ENCODE measurements at regions not wholly inside any gene's neighbourhood (a gene's known extent, or its start where the extent isn't known, plus 50 kb on each side); places are given as distances from the start of the nearest gene placed in this dataset.

GRCh38 chr2:159859583-159859982 is 61.6 kb upstream of the CD302 start:
- TF ChIP-seq POLR2A (IDR thresholded peaks at IDR 0.05; ENCODE audit: borderline replicate concordance, extremely low read depth, insufficient read depth, insufficient read length) (no peak), EZH2phosphoT487 (IDR thresholded peaks at IDR 0.05; ENCODE audit: borderline replicate concordance) (no peak), SIN3A (IDR thresholded peaks at IDR 0.05; ENCODE audit: low read depth) (no peak), POLR2AphosphoS5 (IDR thresholded peaks at IDR 0.05; ENCODE audit: low read depth, low read length) (no peak), EZH2 (IDR thresholded peaks at IDR 0.05) (no peak), CBX3 (IDR thresholded peaks at IDR 0.05; ENCODE audit: low read depth) (no peak), ZNF274 (IDR thresholded peaks at IDR 0.05; ENCODE audit: low read depth, low read length) (no peak), ELF1 (IDR thresholded peaks at IDR 0.05; ENCODE audit: borderline replicate concordance, low read depth) (no peak), EGR1 (IDR thresholded peaks at IDR 0.05; ENCODE audit: low read depth) (no peak)
- TF ChIP-seq, protein P1, sequence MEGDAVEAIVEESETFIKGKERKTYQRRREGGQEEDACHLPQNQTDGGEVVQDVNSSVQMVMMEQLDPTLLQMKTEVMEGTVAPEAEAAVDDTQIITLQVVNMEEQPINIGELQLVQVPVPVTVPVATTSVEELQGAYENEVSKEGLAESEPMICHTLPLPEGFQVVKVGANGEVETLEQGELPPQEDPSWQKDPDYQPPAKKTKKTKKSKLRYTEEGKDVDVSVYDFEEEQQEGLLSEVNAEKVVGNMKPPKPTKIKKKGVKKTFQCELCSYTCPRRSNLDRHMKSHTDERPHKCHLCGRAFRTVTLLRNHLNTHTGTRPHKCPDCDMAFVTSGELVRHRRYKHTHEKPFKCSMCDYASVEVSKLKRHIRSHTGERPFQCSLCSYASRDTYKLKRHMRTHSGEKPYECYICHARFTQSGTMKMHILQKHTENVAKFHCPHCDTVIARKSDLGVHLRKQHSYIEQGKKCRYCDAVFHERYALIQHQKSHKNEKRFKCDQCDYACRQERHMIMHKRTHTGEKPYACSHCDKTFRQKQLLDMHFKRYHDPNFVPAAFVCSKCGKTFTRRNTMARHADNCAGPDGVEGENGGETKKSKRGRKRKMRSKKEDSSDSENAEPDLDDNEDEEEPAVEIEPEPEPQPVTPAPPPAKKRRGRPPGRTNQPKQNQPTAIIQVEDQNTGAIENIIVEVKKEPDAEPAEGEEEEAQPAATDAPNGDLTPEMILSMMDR (IDR thresholded peaks at IDR 0.05 in 2 of 3, conservative IDR thresholded peaks at IDR 0.05 in 1 of 3; ENCODE audit: borderline replicate concordance in 1 of 3, insufficient read depth in 1 of 3, low read depth in 2 of 3, low read length in 2 of 3), result no peak
- TF ChIP-seq, protein P2, sequence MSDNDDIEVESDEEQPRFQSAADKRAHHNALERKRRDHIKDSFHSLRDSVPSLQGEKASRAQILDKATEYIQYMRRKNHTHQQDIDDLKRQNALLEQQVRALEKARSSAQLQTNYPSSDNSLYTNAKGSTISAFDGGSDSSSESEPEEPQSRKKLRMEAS (IDR thresholded peaks at IDR 0.05), result no peak

Data from HCT116 (cell line).